OCI-LY3 (cell line): ENCODE measurements at regions not wholly inside any gene's neighbourhood (a gene's known extent, or its start where the extent isn't known, plus 50 kb on each side); places are given as distances from the start of the nearest gene placed in this dataset.

Source experiments
- H2AFZ ChIP-seq: fragments of 200-600, 300-600 bp; shearing (Covaris generic); 2 replicates; pipeline ENCODE4 v1.6.0; 2014; ENCODE audit warnings: antibody characterized with exemption, low read depth, low read length
- H3K27ac ChIP-seq: fragments of 200-600, 300-600 bp; sonication (generic); 2 replicates; pipeline ENCODE4 v1.5.1; 2014; ENCODE audit warnings: mild to moderate bottlenecking, low read length, moderate library complexity, mixed read lengths
- H3K27me3 ChIP-seq: fragments of 200-600, 300-600 bp; sonication (generic); 2 replicates; pipeline ENCODE4 v1.6.1; 2014; ENCODE audit warnings: low read depth, low read length, mixed read lengths
- H3K36me3 ChIP-seq: fragments of 200-600, 300-600 bp; sonication (generic); replicated peaks from 2 replicates; pipeline ENCODE3; 2014; ENCODE audit warnings: low read depth, low read length, mixed read lengths
- H3K4me1 ChIP-seq: fragments of 300-600, 200-600 bp; sonication (generic); 2 replicates; pipeline ENCODE4 v1.6.1; 2014; ENCODE audit warnings: low read length, mixed read lengths
- H3K4me2 ChIP-seq: fragments of 200-600, 300-600 bp; sonication (generic); 2 replicates; pipeline ENCODE4 v1.6.1; 2014; ENCODE audit warnings: low read length, mixed read lengths
- H3K4me3 ChIP-seq: fragments of 300-600, 200-600 bp; sonication (generic); 2 replicates; pipeline ENCODE4 v1.5.1; 2014; ENCODE audit warnings: antibody characterized with exemption, mild to moderate bottlenecking, low read length, moderate library complexity
- H3K79me2 ChIP-seq: fragments of 300-600, 200-600 bp; shearing (Covaris generic); 2 replicates; pipeline ENCODE4 v1.6.1; 2014; ENCODE audit warnings: mild to moderate bottlenecking, low read length, mixed read lengths
- H3K9ac ChIP-seq: fragments of 300-600, 200-600 bp; shearing (Covaris generic); 2 replicates; pipeline ENCODE4 v1.6.0; 2014; ENCODE audit warnings: mild to moderate bottlenecking, low read length, moderate library complexity
- H3K9me3 ChIP-seq: fragments of 200-600, 300-600 bp; shearing (Covaris generic); 2 replicates; pipeline ENCODE4 v1.6.1; 2014; ENCODE audit warnings: low read length, mixed read lengths; ENCODE audit not compliant: insufficient read depth
- H4K20me1 ChIP-seq: fragments of 200-600, 300-600 bp; sonication (generic); 2 replicates; pipeline ENCODE4 v1.6.1; 2016; ENCODE audit warnings: low read length, mixed read lengths; ENCODE audit not compliant: insufficient read depth
- EZH2phosphoT487 ChIP-seq: fragments of 200-600 bp; shearing (Covaris generic); IDR thresholded peaks from 2 replicates; pipeline ENCODE4 v1.6.1; 2018; ENCODE audit warnings: antibody characterized with exemption, mixed run types, low read depth
- TF ChIP-seq, protein P1 (sequence below): fragments of 200-600, 300-600 bp; sonication (generic); IDR thresholded peaks from 2 replicates; pipeline ENCODE4 v1.5.1; 2014; ENCODE audit warnings: antibody characterized with exemption, low read length, low read depth

DNA sequence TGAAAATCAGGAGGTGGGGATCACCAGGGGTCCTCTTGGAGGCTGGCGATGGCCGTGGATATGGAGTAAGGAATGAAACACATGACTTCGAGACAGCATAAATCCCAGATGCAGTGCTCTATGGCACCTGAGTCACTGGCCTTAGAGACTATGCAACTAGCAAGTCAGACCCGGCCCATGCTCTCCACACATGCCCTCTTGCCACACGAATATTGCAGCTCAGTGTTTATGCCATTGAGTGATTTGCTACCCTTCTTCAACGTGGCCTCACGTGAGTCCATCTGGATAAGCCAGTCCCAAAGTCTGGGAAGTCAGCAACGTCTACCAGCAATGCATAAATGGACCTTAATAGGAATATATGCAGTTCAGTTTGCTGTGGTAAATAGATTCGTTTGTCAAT, 466.3 kb downstream of the CD83 start:
- no peaks in the 10 kb centered on the region for H3K79me2 ChIP-seq
- no peaks in the 10 kb centered on the region for H3K27me3 ChIP-seq
- H2AFZ ChIP-seq = no peak overlapping the region
- no peaks in the 10 kb centered on the region for H4K20me1 ChIP-seq
- H3K36me3 ChIP-seq = no peaks in the 10 kb centered on the region
- H3K9ac ChIP-seq = no peak overlapping the region
- no peak for TF ChIP-seq EZH2phosphoT487
- TF ChIP-seq, protein P1, sequence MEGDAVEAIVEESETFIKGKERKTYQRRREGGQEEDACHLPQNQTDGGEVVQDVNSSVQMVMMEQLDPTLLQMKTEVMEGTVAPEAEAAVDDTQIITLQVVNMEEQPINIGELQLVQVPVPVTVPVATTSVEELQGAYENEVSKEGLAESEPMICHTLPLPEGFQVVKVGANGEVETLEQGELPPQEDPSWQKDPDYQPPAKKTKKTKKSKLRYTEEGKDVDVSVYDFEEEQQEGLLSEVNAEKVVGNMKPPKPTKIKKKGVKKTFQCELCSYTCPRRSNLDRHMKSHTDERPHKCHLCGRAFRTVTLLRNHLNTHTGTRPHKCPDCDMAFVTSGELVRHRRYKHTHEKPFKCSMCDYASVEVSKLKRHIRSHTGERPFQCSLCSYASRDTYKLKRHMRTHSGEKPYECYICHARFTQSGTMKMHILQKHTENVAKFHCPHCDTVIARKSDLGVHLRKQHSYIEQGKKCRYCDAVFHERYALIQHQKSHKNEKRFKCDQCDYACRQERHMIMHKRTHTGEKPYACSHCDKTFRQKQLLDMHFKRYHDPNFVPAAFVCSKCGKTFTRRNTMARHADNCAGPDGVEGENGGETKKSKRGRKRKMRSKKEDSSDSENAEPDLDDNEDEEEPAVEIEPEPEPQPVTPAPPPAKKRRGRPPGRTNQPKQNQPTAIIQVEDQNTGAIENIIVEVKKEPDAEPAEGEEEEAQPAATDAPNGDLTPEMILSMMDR = no peak
- H3K9me3 ChIP-seq = no peaks in the 10 kb centered on the region
- H3K27ac ChIP-seq = no peak overlapping the region
- H3K4me2 ChIP-seq = no peak overlapping the region
- no peaks in the 10 kb centered on the region for H3K4me1 ChIP-seq
- no peak overlapping the region for H3K4me3 ChIP-seq

DNA sequence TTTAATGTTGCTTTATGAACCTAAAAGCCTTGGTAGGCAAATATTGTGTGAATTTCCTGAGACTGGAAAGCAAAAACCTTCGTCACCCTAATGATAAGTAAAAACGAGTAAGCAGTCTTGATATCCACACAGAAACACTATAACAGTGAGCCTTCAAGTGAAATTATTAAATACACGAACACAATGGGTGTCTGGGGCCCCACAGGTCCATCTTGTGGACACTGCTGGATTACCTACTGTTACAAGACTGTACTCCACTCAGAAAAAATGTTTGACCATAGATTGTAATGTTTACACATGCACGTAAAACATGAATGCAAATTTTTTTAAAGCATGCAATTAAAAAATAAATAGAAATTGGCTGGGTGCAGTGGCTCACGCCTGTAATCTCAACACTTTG, 466.9 kb downstream of the CD83 start:
- no peak overlapping the region for H3K27ac ChIP-seq
- no peak for TF ChIP-seq EZH2phosphoT487
- TF ChIP-seq, protein P1 = no peak

DNA sequence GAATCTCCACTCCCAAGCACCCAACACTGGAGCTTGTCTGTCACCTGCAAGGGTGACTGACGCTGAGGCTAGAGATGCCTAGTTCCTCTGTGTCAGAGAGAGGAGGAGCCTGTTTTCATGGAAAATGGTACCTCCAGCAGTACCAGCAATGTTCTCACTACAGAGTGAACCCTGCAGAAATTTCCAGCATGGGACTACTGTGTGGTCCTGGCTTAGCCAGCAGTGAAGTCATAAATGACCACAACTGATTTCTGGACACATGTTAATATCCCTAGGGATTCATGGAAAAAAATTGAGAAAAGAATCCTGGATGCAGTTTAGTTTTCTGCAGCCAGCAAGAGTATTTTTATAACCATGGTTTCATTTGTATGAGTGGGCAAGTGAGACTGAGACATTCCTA, 468.1 kb downstream of the CD83 start:
- H3K9ac ChIP-seq = no peak overlapping the region
- no peak overlapping the region for H3K27ac ChIP-seq
- no peaks in the 10 kb centered on the region for H3K9me3 ChIP-seq
- H3K79me2 ChIP-seq = no peaks in the 10 kb centered on the region
- TF ChIP-seq, protein P1 = no peak
- TF ChIP-seq EZH2phosphoT487 = no peak
- H4K20me1 ChIP-seq = no peaks in the 10 kb centered on the region
- H3K4me3 ChIP-seq = no peak overlapping the region
- H3K4me1 ChIP-seq = no peaks in the 10 kb centered on the region
- H3K27me3 ChIP-seq = no peaks in the 10 kb centered on the region
- no peak overlapping the region for H2AFZ ChIP-seq
- H3K4me2 ChIP-seq = no peak overlapping the region
- no peaks in the 10 kb centered on the region for H3K36me3 ChIP-seq

More for the DNA sequence above, 466.9 kb downstream of the CD83 start:
- H3K4me1 ChIP-seq = no peaks in the 10 kb centered on the region
- H3K4me3 ChIP-seq = no peak overlapping the region
- no peak overlapping the region for H3K9ac ChIP-seq
- H4K20me1 ChIP-seq = no peaks in the 10 kb centered on the region
- no peaks in the 10 kb centered on the region for H3K27me3 ChIP-seq
- H3K9me3 ChIP-seq = no peaks in the 10 kb centered on the region
- no peaks in the 10 kb centered on the region for H3K36me3 ChIP-seq
- no peak overlapping the region for H2AFZ ChIP-seq
- no peaks in the 10 kb centered on the region for H3K79me2 ChIP-seq
- no peak overlapping the region for H3K4me2 ChIP-seq

DNA sequence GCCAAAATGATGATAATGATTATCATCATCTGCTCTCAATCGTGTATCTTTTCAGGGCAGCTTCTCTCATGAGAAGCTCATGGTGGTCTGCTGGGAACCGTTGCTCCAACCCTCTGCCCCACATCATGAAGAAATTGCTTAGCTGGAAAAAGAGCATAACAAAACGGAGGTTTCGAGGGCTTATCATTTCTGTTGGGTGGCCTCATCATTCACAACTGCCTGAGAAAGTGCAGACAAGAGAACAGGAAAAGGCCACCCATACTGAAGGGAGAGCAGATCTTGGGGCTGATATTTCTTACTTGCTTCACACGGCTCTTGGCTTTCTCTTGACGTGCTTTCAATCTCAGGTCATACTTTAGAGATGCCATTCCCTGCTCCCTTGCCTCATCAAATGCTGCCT, 471.6 kb downstream of the CD83 start:
- Histone ChIP-seq H3K4me1 (no peaks in the 10 kb centered on the region), H2AFZ (no peak overlapping the region), H3K27ac (no peak overlapping the region), H3K4me2 (no peak overlapping the region), H4K20me1 (no peaks in the 10 kb centered on the region), H3K27me3 (no peaks in the 10 kb centered on the region), H3K36me3 (no peaks in the 10 kb centered on the region), H3K9me3 (no peaks in the 10 kb centered on the region), H3K4me3 (no peak overlapping the region), H3K9ac (no peak overlapping the region), H3K79me2 (no peaks in the 10 kb centered on the region)
- TF ChIP-seq, protein P1 = no peak
- no peak for TF ChIP-seq EZH2phosphoT487
